Activated T-cell treated with anti-CD3 and anti-CD28 coated beads for 4 hours (primary cell): ENCODE measurements at regions not wholly inside any gene's neighbourhood (a gene's known extent, or its start where the extent isn't known, plus 50 kb on each side); places are given as distances from the start of the nearest gene placed in this dataset.
"Not testable (repeated sequence)": the region's sequence is repeated elsewhere in the genome, so short reads cannot be mapped to it uniquely, and the experiment has no call there.

ENCODE experiments used
- DNase-seq: peaks from one replicate; pipeline ENCODE4 v3.0.0-alpha.2; 2020

GRCh38 chr13:21917086-21918015, 246.5 kb downstream of the FGF9 start:
- no peak for DNase-seq

- DNase-seq: not testable (repeated sequence)
Observed at GRCh38 chr13:21920802-21921201, 249.9 kb downstream of the FGF9 start.

DNA sequence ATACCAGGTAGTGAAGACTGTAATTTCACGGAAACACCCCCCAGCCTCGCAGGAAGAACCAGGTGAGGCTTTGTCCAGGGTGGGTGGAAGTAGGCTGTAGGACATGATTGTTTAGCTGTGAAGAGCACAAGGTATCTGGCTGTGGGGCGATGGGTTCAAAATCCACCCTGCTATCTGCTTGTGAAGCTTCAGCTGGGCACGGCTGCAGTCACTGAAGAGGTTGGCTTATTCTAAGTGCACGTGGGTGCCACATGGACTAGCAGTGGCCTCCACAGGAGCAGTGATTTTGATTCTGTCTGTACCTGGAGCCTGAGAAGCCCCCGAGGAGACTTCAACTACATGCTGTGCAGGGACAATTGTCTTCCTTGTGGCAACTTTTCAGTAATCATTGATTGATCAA, 254.1 kb downstream of the FGF9 start:
- DNase-seq: no peak

GRCh38 chr13:21925720-21926119, 254.8 kb downstream of the FGF9 start:
- no peak for DNase-seq

- DNase-seq: no peak
Observed at GRCh38 chr13:21929400-21929799, 258.5 kb downstream of the FGF9 start.

- DNase-seq: no peak
Observed at GRCh38 chr13:21930536-21930935, 259.7 kb downstream of the FGF9 start.

DNA sequence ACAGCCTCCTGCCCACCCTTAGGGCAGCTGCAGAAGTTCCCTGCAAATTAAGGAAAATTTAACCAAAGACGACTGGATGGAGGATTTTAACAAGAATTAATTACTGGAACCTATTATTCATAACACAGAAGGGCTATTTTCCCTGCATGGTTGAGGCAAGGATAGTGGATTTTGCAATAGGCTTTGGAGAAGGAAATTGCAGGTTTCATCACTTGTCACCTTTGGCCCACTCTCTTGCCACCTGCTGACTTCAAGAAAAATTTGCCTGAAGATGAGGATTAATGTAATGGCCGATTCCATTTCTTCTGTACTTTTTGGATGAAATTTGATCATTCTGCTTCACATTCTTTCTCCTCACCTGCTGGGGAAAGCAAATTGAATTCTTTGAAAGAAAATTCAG, 261.7 kb downstream of the FGF9 start:
- DNase-seq: no peak

- no peak for DNase-seq
Observed at GRCh38 chr13:21932996-21933395, 262.1 kb downstream of the FGF9 start.

- DNase-seq: no peak
Observed at GRCh38 chr13:21934284-21934683, 263.4 kb downstream of the FGF9 start.

- DNase-seq: no peak
Observed at GRCh38 chr13:21936674-21937073, 265.8 kb downstream of the FGF9 start.

DNA sequence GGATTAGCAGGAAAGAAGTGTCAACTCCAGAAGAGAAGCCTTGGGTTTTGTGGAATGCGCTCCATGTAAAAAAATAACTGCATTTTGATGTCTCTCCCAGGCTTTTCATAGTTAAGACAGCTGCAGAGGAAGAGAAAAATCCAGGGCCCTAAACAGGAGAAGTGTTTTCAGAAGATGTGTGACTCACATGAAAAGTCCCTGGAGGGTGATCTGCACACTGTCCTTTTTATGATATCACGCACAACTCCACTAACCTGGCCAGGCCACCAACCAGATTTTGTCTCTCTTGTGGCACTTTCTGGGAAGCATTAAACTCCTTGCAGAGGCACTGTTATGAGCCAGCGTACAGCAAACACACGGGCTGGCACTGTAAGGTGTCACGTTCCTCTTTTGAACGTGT, 267.3 kb downstream of the FGF9 start:
- DNase-seq: no peak

DNA sequence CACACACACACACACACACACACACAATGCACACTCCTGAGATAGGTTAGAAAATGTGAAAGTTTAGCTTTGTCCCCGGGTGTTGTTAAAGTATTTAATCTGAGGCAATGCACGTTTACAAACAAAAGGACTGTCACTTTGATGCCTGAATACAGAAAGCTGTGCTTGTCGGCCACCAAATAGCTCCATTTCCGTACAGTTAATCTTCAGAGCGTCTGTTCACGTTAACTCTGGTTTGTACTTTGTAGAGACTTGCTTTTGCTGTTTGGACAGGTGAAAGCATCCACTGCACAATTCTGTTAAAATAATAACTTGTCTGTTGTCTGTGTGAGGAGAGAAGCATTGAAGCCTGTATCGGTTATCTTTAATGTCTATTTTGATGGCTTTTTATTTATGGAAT, 267.8 kb downstream of the FGF9 start:
- DNase-seq: no peak

DNA sequence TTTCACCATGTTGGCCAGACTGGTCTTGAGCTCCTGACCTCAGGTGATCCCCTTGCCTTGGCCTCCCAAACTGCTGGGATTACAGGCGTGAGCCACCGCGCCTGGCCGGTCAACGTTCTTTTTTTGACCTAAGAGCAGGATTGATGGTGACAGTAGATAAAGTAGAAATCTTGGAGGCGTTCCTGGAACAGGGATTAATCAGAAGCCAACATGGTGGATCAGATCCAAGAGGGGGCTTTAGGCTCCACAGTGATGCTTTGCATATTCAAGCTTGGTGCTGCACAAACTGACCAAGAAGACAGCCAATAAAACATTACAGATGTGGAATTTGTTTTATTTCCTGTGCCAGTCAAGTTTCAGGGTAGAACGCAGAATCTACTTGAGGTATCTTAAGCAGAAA, 271.2 kb downstream of the FGF9 start:
- DNase-seq: no peak

DNA sequence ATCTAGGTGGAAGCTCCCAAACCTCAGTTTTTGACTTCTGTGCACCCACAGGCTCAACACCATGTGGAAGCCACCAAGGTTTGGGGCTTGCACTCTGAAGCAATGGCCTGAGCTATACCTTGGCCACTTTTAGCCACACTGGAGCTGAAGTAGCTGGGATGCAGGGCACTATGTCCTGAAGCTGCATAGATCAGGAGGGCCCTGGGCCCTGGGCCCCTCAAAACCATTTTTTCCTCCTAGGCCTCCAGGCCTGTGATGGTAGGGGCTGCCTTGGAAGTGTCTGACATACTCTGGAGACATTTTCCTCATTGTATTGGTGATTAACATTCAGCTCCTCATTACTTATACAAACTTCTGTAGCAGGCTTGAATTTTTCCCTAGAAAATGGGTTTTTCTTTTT, 273.7 kb downstream of the FGF9 start:
- DNase-seq: no peak

- DNase-seq: no peak
Observed at GRCh38 chr13:21945195-21945594, 274.3 kb downstream of the FGF9 start.

- DNase-seq: no peak
Observed at GRCh38 chr13:21946964-21947363, 276.1 kb downstream of the FGF9 start.

GRCh38 chr13:21948769-21949474, 278.0 kb downstream of the FGF9 start:
- no peak for DNase-seq

DNA sequence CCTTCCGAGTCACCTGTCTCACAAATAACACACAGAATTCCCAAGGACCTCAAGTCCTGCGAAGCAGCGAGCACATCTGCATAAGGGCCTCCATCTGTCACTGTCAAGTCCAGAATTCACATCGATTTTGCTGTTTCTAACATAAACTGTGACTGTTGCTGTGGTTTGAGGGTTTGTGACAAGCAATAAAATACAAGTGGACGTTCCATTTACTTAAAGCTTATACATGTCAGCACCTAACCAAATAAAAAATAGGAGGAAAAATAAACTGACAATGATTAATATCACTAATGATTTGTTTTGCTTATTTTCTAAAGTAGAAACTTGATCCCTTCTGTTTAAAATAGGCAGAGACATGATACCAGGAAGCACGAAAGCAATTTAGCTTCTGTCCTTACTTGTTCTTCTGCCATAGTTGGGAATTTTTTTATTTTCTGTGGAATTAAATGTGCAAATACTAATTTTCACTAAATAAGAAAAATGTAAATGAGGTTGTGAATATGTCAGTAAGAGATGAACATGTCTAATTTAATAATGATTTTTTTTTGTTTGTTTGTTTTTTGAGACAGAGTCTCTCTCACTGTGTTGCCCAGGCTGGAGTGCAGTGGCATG, 279.1 kb downstream of the FGF9 start:
- DNase-seq: no peak

- no peak for DNase-seq
Observed at GRCh38 chr13:21956666-21957065, 285.8 kb downstream of the FGF9 start.

GRCh38 chr13:21957833-21958232, 287.0 kb downstream of the FGF9 start:
- DNase-seq: no peak

- DNase-seq: no peak
Observed at GRCh38 chr13:21960108-21960507, 289.2 kb downstream of the FGF9 start.

GRCh38 chr13:21964686-21965085, 293.8 kb downstream of the FGF9 start:
- no peak for DNase-seq

- DNase-seq: no peak
Observed at GRCh38 chr13:21965095-21965494, 294.2 kb downstream of the FGF9 start.

DNA sequence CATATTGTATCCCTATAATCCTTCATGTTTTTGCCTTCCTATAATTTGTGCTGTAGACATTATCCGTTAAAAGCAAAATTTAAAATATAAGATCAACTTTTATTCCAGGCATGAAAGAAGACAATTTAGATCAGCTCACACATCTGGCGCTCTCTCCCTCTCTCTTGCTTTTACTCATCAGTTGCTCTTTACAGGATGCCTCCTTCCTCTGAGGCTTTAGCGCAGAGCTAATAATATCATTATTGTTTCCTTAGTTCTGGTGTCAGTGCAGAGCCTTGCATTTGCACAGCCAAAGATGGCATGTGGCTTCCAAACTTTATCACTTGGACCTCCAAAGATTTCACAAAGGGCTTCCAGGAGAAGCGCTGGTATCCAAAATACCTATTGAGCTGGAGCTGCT, 295.1 kb downstream of the FGF9 start:
- DNase-seq: no peak
